HG03442 (cell line): ENCODE measurements at regions not wholly inside any gene's neighbourhood (a gene's known extent, or its start where the extent isn't known, plus 50 kb on each side); places are given as distances from the start of the nearest gene placed in this dataset.
"Not testable (repeated sequence)": the region's sequence is repeated elsewhere in the genome, so short reads cannot be mapped to it uniquely, and the experiment has no call there.

Experiments
- ATAC-seq: cut with Tn5 transposase; IDR thresholded peaks from one replicate; pipeline ENCODE4 v1.9.1; 2021; ENCODE audit warnings: mild to moderate bottlenecking, moderate library complexity; ENCODE audit not compliant: unreplicated experiment

GRCh38 chr13:62278271-62278670 is 862.6 kb upstream of the PCDH20 start:
- ATAC-seq: no peak

DNA sequence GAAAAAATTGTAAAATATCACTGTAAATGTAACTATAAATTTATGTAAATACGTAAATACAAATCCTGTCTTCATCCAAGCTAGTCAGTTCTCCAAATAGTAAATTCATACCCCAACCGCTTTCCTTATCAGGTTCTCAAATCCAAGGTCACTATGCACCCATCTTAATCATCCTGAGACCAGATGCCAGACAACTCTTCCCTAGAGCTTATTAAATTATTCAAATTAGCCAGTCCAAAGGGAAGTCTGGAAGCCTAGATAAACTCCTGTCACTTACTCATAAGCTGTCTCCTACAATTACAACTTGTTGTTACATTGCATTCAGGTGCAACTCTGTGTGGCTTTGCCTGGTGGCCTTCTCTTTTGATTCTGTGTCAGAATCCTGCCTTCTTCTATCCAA is 836.1 kb upstream of the PCDH20 start:
- ATAC-seq: no peak

GRCh38 chr13:62250501-62251201 is 835.0 kb upstream of the PCDH20 start:
- ATAC-seq: no peak

- ATAC-seq: no peak
Observed at GRCh38 chr13:62246581-62246980, 830.9 kb upstream of the PCDH20 start.

DNA sequence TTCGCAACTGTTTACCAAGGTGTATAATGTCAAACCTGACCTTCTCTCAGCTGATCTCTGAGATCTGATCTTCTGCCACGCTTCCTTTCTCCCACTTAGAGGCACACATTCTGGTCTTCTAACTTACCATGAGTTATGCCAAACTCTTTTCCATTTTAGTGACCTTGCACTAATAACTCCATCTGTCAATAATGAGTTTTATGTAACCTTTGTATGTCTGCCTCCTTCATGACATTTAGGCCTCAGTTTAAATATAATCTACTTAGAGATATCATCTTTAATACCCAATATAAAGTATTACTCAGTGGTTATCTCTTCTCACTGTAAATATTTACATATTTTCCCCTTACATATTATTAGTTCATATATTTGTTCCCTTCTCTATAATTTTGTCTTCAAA is 827.5 kb upstream of the PCDH20 start:
- no peak for ATAC-seq

DNA sequence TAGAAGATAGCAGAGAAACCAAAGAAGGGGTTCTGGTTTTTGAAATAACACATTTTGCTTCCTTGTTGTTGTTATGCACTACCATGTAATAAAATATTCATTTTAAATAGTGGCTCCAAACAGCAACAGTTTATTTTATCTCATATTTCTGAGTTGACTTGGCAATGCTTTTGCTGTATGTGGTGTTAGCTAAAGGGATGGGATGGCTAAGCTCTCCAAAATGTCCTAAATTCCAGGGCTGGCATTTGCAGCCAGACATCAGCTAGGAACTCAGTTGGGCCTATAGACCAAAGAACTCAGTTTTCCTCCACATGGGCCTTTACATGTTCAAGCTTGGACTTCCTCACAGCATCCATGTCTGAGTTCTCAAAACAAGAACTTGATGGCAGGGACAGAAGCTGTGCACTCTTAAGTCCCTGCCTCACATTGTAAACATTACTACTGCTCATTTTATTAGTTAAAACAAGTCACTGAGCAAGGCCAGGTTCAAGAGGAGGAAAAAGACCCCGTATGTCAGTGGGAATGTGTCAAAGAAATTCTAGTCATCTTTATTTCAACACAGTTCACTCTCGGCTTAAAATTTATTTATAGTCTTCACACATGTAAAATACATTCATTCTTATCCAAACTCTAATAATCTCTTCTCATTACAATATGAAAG is 819.3 kb upstream of the PCDH20 start:
- no peak for ATAC-seq

- ATAC-seq: no peak
Observed at GRCh38 chr13:62210951-62211350, 795.3 kb upstream of the PCDH20 start.

DNA sequence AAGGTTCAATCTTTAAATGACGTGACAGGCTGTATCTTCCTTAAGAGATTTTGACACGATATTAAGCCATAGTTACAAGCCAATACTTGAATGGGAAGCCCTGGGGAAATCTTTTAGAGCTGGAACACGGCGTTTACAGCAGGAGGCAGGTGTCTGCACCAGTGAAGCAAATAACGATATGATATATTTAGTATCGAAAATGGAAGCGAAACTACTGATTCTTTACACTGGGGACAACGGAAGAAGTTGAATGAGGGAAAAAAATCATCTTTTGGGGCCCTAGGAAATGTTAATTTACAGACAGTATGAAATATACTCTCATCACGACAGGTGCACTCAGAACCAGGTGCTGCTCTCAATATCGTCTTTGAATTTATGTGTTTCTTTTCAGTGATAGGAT is 793.9 kb upstream of the PCDH20 start:
- peak; percentile 56 for ATAC-seq

DNA sequence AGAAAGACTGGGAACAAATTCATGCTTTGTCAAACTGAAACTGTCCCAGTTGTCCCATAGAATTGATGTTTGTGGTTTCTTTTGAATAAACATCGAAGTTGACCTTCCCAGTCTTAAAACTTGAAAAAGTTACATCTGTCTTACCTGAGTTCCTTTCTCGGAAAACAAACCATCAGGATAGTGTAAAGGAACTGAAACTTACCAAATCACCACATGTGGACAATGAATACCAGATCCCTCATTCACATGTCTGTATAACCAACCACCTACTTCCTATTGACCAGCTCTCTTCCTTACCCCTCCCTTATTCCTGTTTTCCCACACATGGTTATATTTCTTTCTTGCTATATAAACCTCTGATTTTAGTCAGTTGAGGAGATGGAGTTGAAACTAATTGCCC is 791.7 kb upstream of the PCDH20 start:
- ATAC-seq: no peak

- no peak for ATAC-seq
Observed at GRCh38 chr13:62206165-62206564, 790.5 kb upstream of the PCDH20 start.

DNA sequence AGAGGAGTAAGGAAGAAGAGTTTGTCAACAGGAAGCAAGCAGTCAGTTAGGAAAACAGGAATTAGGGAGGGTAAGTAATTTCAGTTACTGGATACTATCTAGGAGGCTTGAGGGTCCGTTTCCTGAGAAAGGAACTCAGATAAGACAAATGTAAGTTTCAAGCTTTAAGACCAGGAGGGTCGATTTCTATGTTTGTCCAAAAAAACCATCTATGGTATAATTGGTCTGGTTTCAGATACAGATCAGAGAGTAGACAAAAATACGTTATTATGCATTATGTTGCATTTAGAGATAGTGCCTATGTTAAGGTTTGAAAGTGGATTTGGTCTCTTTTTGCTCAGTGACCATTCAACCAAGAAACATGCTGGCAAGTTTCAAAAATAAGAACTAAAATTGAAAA is 789.6 kb upstream of the PCDH20 start:
- ATAC-seq: no peak

DNA sequence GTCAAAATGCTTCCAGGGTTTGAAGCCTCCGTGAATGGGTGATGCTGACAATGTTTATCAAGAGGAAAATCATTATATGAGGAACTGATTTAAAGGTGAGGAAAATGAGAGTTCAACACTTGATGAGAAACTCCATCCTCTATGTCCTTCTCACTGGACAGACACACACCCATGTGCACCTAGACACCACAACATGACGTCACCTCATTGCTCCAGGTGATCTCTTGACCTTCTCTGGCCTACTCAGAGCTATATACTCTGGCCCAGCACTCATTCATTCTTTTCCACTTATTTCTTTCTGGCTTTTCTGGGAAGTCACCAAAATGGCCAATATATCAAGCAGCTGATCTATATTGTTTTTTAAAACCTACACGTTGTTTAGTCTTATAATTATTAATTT is 778.7 kb upstream of the PCDH20 start:
- ATAC-seq: no peak

- ATAC-seq: no peak
Observed at GRCh38 chr13:62193919-62194318, 778.3 kb upstream of the PCDH20 start.

GRCh38 chr13:62185631-62186255 is 770.1 kb upstream of the PCDH20 start:
- no peak for ATAC-seq

GRCh38 chr13:62176051-62176450 is 760.4 kb upstream of the PCDH20 start:
- no peak for ATAC-seq

DNA sequence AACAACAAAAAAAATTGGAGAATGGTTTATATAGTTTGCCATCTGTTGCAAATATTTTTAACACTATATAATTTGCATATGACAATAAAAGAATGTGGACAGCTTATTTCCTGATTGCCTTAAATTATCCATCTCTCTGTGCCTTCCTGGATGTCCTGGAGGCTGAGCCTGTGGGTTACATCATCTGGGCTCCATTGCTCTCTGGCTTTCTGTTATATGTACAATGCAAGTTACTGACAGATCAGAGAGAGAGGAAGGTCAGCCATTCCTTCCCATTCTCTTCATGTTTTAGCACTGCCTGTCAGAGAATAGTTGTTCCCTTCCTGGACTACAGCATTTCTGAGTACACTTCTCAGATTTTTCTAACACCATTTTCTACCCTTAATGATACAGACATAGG is 758.3 kb upstream of the PCDH20 start:
- no peak for ATAC-seq

GRCh38 chr13:62171697-62172096 is 756.0 kb upstream of the PCDH20 start:
- no peak for ATAC-seq

DNA sequence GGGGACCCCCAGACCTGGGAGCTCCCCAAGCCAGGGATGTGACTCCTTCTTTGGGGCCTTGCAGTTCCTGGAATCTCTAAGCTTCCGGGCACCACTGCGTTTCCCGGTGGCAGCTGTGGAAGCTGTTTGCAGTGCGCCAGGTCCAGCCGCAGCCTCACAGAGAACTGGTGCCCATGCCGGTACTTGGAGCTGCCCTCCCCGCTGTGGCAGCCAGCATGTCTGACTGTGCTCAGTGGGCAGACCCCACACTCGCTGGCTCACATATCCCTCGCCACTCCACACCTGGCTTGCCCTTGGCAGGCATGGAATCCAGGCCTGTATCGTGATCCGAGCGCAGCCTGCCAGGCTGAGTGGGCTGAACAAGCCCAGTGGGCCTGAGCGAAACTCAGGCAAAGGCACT is 753.2 kb upstream of the PCDH20 start:
- ATAC-seq: no peak

- ATAC-seq: no peak
Observed at GRCh38 chr13:62167650-62168172, 752.1 kb upstream of the PCDH20 start.

- ATAC-seq: no peak
Observed at GRCh38 chr13:62162860-62163259, 747.2 kb upstream of the PCDH20 start.

GRCh38 chr13:62158520-62158919 is 742.9 kb upstream of the PCDH20 start:
- no peak for ATAC-seq

- ATAC-seq: not testable (repeated sequence)
Observed at GRCh38 chr13:62151724-62152123, 736.1 kb upstream of the PCDH20 start.
